GM23338 (cell line): ENCODE measurements at regions not wholly inside any gene's neighbourhood (a gene's known extent, or its start where the extent isn't known, plus 50 kb on each side); places are given as distances from the start of the nearest gene placed in this dataset.

ENCODE experiments used
- ATAC-seq: fragments of 200-7000 bp; cut with Tn5 transposase; 3 replicates; pipeline ENCODE4 v1.9.1; 2020
- DNase-seq: peaks from one replicate; pipeline ENCODE4 v3.0.0-alpha.2; 2015; ENCODE audit warnings: low spot score
- H2AFZ ChIP-seq: fragments of 200-600 bp; sonication (generic); 2 replicates; pipeline ENCODE4 v1.8.0; 2016; ENCODE audit warnings: antibody characterized with exemption, mild to moderate bottlenecking, moderate library complexity
- H3F3A ChIP-seq: fragments of 200-600 bp; sonication (generic); replicated peaks from 2 replicates; pipeline ENCODE4 v1.8.0; 2017; ENCODE audit warnings: antibody characterized with exemption, mixed run types, low read depth
- H3K27ac ChIP-seq: fragments of 200-600 bp; sonication (generic); 2 replicates; pipeline ENCODE4 v1.6.1; 2016; ENCODE audit warnings: low read depth
- H3K27me3 ChIP-seq: fragments of 200-600 bp; sonication (generic); 2 replicates; pipeline ENCODE4 v1.8.0; 2016; ENCODE audit warnings: mild to moderate bottlenecking, mixed run types, moderate library complexity; ENCODE audit not compliant: insufficient read depth
- H3K36me3 ChIP-seq: fragments of 200-600 bp; sonication (generic); 2 replicates; pipeline ENCODE4 v1.8.0; 2016; ENCODE audit warnings: mild to moderate bottlenecking; ENCODE audit not compliant: insufficient read depth
- H3K4me1 ChIP-seq: fragments of 200-600 bp; sonication (generic); 2 replicates; pipeline ENCODE4 v1.8.0; 2016; ENCODE audit warnings: mild to moderate bottlenecking, moderate library complexity; ENCODE audit not compliant: insufficient read depth
- H3K4me2 ChIP-seq: fragments of 200-600 bp; sonication (generic); 2 replicates; pipeline ENCODE4 v1.7.1; 2017; ENCODE audit warnings: mixed run types
- H3K4me3 ChIP-seq: fragments of 200-600 bp; sonication (generic); 2 replicates; pipeline ENCODE4 v1.6.1; 2016; ENCODE audit warnings: mixed run types
- H3K79me2 ChIP-seq: fragments of 200-600 bp; sonication (generic); replicated peaks from 2 replicates; pipeline ENCODE4 v1.8.0; 2017; ENCODE audit warnings: mild to moderate bottlenecking; ENCODE audit not compliant: insufficient read depth
- H3K9me2 ChIP-seq: fragments of 200-600 bp; sonication (generic); 2 replicates; pipeline ENCODE4 v1.8.0; 2017; ENCODE audit not compliant: insufficient read depth
- H4K20me1 ChIP-seq: fragments of 200-600 bp; sonication (generic); replicated peaks from 2 replicates; pipeline ENCODE4 v1.8.0; 2017; ENCODE audit warnings: mild to moderate bottlenecking; ENCODE audit not compliant: insufficient read depth
- H3K27ac Mint-ChIP-seq: 2 replicates; pipeline ENCODE4 v1.8.0; 2020; ENCODE audit warnings: inconsistent platforms, mild to moderate bottlenecking, moderate library complexity, mixed read lengths
- H3K27me3 Mint-ChIP-seq: 3 replicates; pipeline ENCODE4 v1.8.0; 2022; ENCODE audit warnings: low read depth, mild to moderate bottlenecking, moderate library complexity, mixed read lengths, inconsistent platforms; ENCODE audit not compliant: insufficient read depth, poor library complexity
- H3K36me3 Mint-ChIP-seq: 3 replicates; pipeline ENCODE4 v1.8.0; 2021; ENCODE audit warnings: low read depth, mild to moderate bottlenecking, inconsistent platforms, moderate library complexity, mixed read lengths
- H3K4me1 Mint-ChIP-seq: 3 replicates; pipeline ENCODE4 v1.8.0; 2020; ENCODE audit warnings: mild to moderate bottlenecking, inconsistent platforms, mixed read lengths
- H3K4me3 Mint-ChIP-seq: 3 replicates; pipeline ENCODE4 v1.8.0; 2021; ENCODE audit warnings: moderate library complexity, mild to moderate bottlenecking, inconsistent platforms, mixed read lengths
- H3K9me3 Mint-ChIP-seq: 3 replicates; pipeline ENCODE4 v1.8.0; 2020; ENCODE audit warnings: moderate library complexity, mild to moderate bottlenecking, inconsistent platforms, mixed read lengths
- CREB1 ChIP-seq: fragments of 250-450 bp; sonication (Bioruptor Pico); IDR thresholded peaks from 2 replicates; pipeline ENCODE4 v1.5.0; 2020; ENCODE audit warnings: low read depth, mild to moderate bottlenecking, moderate library complexity
- EZH2 ChIP-seq: fragments of 200-600 bp; sonication (generic); IDR thresholded peaks from one replicate; pipeline ENCODE4 v1.8.0; 2017; ENCODE audit warnings: antibody characterized with exemption, mild to moderate bottlenecking, low read depth; ENCODE audit not compliant: unreplicated experiment
- NANOG ChIP-seq: IDR thresholded peaks from 2 replicates; pipeline ENCODE4 v1.6.1; 2016; ENCODE audit warnings: antibody characterized with exemption, borderline replicate concordance
- STAT1 ChIP-seq: IDR thresholded peaks from one replicate; pipeline ENCODE4 v1.6.1; 2016; ENCODE audit warnings: antibody characterized with exemption; ENCODE audit not compliant: unreplicated experiment
- ZNF114 ChIP-seq: fragments of 250-450 bp; sonication (Bioruptor Pico); IDR thresholded peaks from 2 replicates; pipeline ENCODE4 v1.5.0; 2020; ENCODE audit warnings: mild to moderate bottlenecking, moderate library complexity
- ZNF331 ChIP-seq: fragments of 250-450 bp; sonication (Bioruptor Pico); IDR thresholded peaks from 2 replicates; pipeline ENCODE4 v1.5.0; 2020; ENCODE audit warnings: low read depth, mild to moderate bottlenecking, moderate library complexity
- TF ChIP-seq, protein P1 (sequence below): fragments of 250-450 bp; sonication (Bioruptor Pico); IDR thresholded peaks from 2 replicates; pipeline ENCODE4 v1.5.0; 2020; ENCODE audit warnings: mild to moderate bottlenecking, moderate library complexity
- TF ChIP-seq, protein P2 (sequence below), 2 experiments: fragments of 200-600 bp in 1 of 2; sonication (generic) in 1 of 2; conservative IDR thresholded peaks; 2 replicates each; pipeline versions ENCODE4 v1.5.1 to v1.6.1; 2016 to 2017; ENCODE audit warnings: antibody characterized with exemption in 2 of 2, low read depth in 2 of 2, mild to moderate bottlenecking in 2 of 2, moderate library complexity in 1 of 2

GRCh38 chr20:53839423-53840176 lies 230.8 kb downstream of the BCAS1 start:
- H3F3A ChIP-seq, result 0 out of 2 replicates have a peak, but pooled peaks cover 4% of the 10 kb centered on the region
- Mint-ChIP-seq H3K27me3 (no peaks in the 10 kb centered on the region), H3K27ac (peak overlapping the region; percentile 24; the same call in 1 of the 2 replicates), H3K36me3 (peaks cover 7% of the 10 kb centered on the region), H3K9me3 (peaks cover 11% of the 10 kb centered on the region), H3K4me3 (no peak overlapping the region), H3K4me1 (peaks cover 2% of the 10 kb centered on the region; the same call in 2 of the 3 replicates)
- no peaks in the 10 kb centered on the region for H3K9me2 ChIP-seq
- H3K4me3 ChIP-seq, result no peak overlapping the region
- no peaks in the 10 kb centered on the region for H3K36me3 ChIP-seq
- ATAC-seq (no peak), DNase-seq (no peak)
- H4K20me1 ChIP-seq, result no peaks in the 10 kb centered on the region
- no peak overlapping the region for H3K27ac ChIP-seq
- H3K27me3 ChIP-seq, result no peaks in the 10 kb centered on the region
- H3K4me1 ChIP-seq, result no peaks in the 10 kb centered on the region
- H2AFZ ChIP-seq, result peak overlapping the region; percentile 90
- H3K4me2 ChIP-seq, result no peak overlapping the region
- TF ChIP-seq, protein P1, sequence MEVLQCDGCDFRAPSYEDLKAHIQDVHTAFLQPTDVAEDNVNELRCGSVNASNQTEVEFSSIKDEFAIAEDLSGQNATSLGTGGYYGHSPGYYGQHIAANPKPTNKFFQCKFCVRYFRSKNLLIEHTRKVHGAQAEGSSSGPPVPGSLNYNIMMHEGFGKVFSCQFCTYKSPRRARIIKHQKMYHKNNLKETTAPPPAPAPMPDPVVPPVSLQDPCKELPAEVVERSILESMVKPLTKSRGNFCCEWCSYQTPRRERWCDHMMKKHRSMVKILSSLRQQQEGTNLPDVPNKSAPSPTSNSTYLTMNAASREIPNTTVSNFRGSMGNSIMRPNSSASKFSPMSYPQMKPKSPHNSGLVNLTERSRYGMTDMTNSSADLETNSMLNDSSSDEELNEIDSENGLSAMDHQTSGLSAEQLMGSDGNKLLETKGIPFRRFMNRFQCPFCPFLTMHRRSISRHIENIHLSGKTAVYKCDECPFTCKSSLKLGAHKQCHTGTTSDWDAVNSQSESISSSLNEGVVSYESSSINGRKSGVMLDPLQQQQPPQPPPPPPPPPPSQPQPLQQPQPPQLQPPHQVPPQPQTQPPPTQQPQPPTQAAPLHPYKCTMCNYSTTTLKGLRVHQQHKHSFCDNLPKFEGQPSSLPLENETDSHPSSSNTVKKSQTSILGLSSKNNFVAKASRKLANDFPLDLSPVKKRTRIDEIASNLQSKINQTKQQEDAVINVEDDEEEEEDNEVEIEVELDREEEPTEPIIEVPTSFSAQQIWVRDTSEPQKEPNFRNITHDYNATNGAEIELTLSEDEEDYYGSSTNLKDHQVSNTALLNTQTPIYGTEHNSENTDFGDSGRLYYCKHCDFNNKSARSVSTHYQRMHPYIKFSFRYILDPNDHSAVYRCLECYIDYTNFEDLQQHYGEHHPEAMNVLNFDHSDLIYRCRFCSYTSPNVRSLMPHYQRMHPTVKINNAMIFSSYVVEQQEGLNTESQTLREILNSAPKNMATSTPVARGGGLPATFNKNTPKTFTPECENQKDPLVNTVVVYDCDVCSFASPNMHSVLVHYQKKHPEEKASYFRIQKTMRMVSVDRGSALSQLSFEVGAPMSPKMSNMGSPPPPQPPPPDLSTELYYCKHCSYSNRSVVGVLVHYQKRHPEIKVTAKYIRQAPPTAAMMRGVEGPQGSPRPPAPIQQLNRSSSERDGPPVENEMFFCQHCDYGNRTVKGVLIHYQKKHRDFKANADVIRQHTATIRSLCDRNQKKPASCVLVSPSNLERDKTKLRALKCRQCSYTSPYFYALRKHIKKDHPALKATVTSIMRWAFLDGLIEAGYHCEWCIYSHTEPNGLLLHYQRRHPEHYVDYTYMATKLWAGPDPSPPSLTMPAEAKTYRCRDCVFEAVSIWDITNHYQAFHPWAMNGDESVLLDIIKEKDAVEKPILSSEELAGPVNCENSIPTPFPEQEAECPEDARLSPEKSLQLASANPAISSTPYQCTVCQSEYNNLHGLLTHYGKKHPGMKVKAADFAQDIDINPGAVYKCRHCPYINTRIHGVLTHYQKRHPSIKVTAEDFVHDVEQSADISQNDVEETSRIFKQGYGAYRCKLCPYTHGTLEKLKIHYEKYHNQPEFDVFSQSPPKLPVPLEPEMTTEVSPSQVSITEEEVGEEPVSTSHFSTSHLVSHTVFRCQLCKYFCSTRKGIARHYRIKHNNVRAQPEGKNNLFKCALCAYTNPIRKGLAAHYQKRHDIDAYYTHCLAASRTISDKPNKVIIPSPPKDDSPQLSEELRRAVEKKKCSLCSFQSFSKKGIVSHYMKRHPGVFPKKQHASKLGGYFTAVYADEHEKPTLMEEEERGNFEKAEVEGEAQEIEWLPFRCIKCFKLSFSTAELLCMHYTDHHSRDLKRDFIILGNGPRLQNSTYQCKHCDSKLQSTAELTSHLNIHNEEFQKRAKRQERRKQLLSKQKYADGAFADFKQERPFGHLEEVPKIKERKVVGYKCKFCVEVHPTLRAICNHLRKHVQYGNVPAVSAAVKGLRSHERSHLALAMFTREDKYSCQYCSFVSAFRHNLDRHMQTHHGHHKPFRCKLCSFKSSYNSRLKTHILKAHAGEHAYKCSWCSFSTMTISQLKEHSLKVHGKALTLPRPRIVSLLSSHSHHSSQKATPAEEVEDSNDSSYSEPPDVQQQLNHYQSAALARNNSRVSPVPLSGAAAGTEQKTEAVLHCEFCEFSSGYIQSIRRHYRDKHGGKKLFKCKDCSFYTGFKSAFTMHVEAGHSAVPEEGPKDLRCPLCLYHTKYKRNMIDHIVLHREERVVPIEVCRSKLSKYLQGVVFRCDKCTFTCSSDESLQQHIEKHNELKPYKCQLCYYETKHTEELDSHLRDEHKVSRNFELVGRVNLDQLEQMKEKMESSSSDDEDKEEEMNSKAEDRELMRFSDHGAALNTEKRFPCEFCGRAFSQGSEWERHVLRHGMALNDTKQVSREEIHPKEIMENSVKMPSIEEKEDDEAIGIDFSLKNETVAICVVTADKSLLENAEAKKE (CRISPR knock-in tag), result no peak
- TF ChIP-seq, protein P2, sequence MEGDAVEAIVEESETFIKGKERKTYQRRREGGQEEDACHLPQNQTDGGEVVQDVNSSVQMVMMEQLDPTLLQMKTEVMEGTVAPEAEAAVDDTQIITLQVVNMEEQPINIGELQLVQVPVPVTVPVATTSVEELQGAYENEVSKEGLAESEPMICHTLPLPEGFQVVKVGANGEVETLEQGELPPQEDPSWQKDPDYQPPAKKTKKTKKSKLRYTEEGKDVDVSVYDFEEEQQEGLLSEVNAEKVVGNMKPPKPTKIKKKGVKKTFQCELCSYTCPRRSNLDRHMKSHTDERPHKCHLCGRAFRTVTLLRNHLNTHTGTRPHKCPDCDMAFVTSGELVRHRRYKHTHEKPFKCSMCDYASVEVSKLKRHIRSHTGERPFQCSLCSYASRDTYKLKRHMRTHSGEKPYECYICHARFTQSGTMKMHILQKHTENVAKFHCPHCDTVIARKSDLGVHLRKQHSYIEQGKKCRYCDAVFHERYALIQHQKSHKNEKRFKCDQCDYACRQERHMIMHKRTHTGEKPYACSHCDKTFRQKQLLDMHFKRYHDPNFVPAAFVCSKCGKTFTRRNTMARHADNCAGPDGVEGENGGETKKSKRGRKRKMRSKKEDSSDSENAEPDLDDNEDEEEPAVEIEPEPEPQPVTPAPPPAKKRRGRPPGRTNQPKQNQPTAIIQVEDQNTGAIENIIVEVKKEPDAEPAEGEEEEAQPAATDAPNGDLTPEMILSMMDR (conservative IDR thresholded peaks at IDR 0.05; ENCODE audit: low read depth in 2 of 2), result no peak
- TF ChIP-seq NANOG, result no peak
- TF ChIP-seq ZNF114, result no peak
- TF ChIP-seq EZH2, result no peak
- TF ChIP-seq STAT1, result no peak
- no peak for TF ChIP-seq ZNF331 (CRISPR knock-in tag)
- TF ChIP-seq CREB1 (CRISPR knock-in tag), result no peak
- no peaks in the 10 kb centered on the region for H3K79me2 ChIP-seq
